ENCODE measurements at regions not wholly inside any gene's neighbourhood (a gene's known extent, or its start where the extent isn't known, plus 50 kb on each side); places are given as distances from the start of the nearest gene placed in this dataset.

- in situ Hi-C loops (cut with HindIII; ENCODE audit: low pct_ligation_motif_present, low sequenced_read_pairs), result no loop called here
- no peak for DNase-seq
- Histone ChIP-seq H3K27me3 (replicated peaks) (peaks cover 20% of the 10 kb centered on the region), H3K4me3 (ENCODE audit: low read depth, low read length) (no peak overlapping the region), H3K36me3 (replicated peaks) (no peaks in the 10 kb centered on the region), H3K27ac (no peak overlapping the region)
- TF ChIP-seq CTCF (IDR thresholded peaks at IDR 0.05; ENCODE audit: low read depth, low read length, missing control alignments), result no peak
Observed at GRCh38 chr11:119529063-119529845, 106.3 kb upstream of the THY1 start.

GRCh38 chr11:119525867-119526196, 102.9 kb upstream of the THY1 start:
- H3K36me3 ChIP-seq (replicated peaks), result no peaks in the 10 kb centered on the region
- H3K4me3 ChIP-seq (ENCODE audit: low read depth, low read length), result no peak overlapping the region
- H3K27me3 ChIP-seq (replicated peaks), result peaks cover under 1% of the 10 kb centered on the region
- DNase-seq, result no peak
- in situ Hi-C loops (cut with HindIII; ENCODE audit: low pct_ligation_motif_present, low sequenced_read_pairs), result no loop called here
- H3K27ac ChIP-seq, result no peak overlapping the region
- no peak for TF ChIP-seq CTCF (IDR thresholded peaks at IDR 0.05; ENCODE audit: low read depth, low read length, missing control alignments)

GRCh38 chr11:119525180-119525866, 102.4 kb upstream of the THY1 start:
- Histone ChIP-seq H3K4me3 (ENCODE audit: low read depth, low read length) (no peak overlapping the region), H3K27ac (no peak overlapping the region), H3K27me3 (replicated peaks) (no peaks in the 10 kb centered on the region), H3K36me3 (replicated peaks) (no peaks in the 10 kb centered on the region)
- no peak for TF ChIP-seq CTCF (IDR thresholded peaks at IDR 0.05; ENCODE audit: low read depth, low read length, missing control alignments)
- no peak for DNase-seq
- in situ Hi-C loops (cut with HindIII; ENCODE audit: low pct_ligation_motif_present, low sequenced_read_pairs), result no loop called here

GRCh38 chr11:119523539-119524157, 100.7 kb upstream of the THY1 start:
- H3K27me3 ChIP-seq (replicated peaks), result no peaks in the 10 kb centered on the region
- no peak overlapping the region for H3K4me3 ChIP-seq (ENCODE audit: low read depth, low read length)
- DNase-seq, result no peak
- H3K36me3 ChIP-seq (replicated peaks), result no peaks in the 10 kb centered on the region
- TF ChIP-seq CTCF (IDR thresholded peaks at IDR 0.05; ENCODE audit: low read depth, low read length, missing control alignments), result no peak
- H3K27ac ChIP-seq, result no peak overlapping the region
- in situ Hi-C loops (cut with HindIII; ENCODE audit: low pct_ligation_motif_present, low sequenced_read_pairs), result no loop called here

GRCh38 chr11:119522609-119523008, 99.6 kb upstream of the THY1 start:
- in situ Hi-C loops (cut with HindIII; ENCODE audit: low pct_ligation_motif_present, low sequenced_read_pairs), result no loop called here
- DNase-seq, result no peak
- Histone ChIP-seq H3K36me3 (replicated peaks) (no peaks in the 10 kb centered on the region), H3K27me3 (replicated peaks) (no peaks in the 10 kb centered on the region), H3K4me3 (ENCODE audit: low read depth, low read length) (no peak overlapping the region), H3K27ac (no peak overlapping the region)
- TF ChIP-seq CTCF (IDR thresholded peaks at IDR 0.05; ENCODE audit: low read depth, low read length, missing control alignments), result no peak

All from brain microvascular endothelial cell (primary cell).